ENCODE measurements at regions not wholly inside any gene's neighbourhood (a gene's known extent, or its start where the extent isn't known, plus 50 kb on each side); places are given as distances from the start of the nearest gene placed in this dataset.

DNA sequence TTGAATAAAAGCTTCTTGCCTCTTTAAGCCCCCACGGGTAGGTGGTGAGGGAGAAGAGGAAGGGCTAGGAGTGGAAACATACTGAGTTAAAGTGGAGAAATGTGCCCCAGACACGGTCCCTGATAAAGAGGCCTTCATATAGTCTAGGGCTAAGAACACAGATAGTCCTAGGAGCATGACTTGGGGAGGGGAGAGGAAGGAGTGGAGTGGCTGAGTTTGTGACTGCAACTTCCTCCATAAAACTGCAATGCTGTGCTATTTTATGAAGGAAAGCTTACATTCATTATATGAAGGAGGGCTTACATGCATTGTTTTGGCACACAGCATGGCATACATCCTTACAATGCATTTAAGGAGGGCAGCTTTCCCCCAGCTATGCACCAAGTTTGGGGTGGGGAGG, 1129.4 kb upstream of the LRRTM3 start:
- no peak for TF ChIP-seq CTCF (IDR thresholded peaks at IDR 0.05)
- TF ChIP-seq POLR2A (IDR thresholded peaks at IDR 0.05) = no peak

Measured in esophagus squamous epithelium (tissue), 4 donors.